Effector memory CD4-positive, alpha-beta T cell (primary cell): ENCODE measurements at regions not wholly inside any gene's neighbourhood (a gene's known extent, or its start where the extent isn't known, plus 50 kb on each side); places are given as distances from the start of the nearest gene placed in this dataset.

Source experiments
- DNase-seq, 3 donors: peaks; one replicate each; pipeline ENCODE4 v3.0.0-alpha.2; 2020
- H3K27ac ChIP-seq: 2 replicates; pipeline ENCODE4 v1.7.0; 2013; ENCODE audit warnings: mild to moderate bottlenecking, low read length, moderate library complexity; ENCODE audit not compliant: insufficient read depth, poor library complexity, severe bottlenecking
- H3K27me3 ChIP-seq: replicated peaks from 2 replicates; pipeline ENCODE4 v1.7.0; 2013; ENCODE audit warnings: mild to moderate bottlenecking, low read length; ENCODE audit not compliant: insufficient read depth, control insufficient read depth, poor library complexity, severe bottlenecking
- H3K36me3 ChIP-seq: 2 replicates; pipeline ENCODE4 v1.7.0; 2013; ENCODE audit warnings: mild to moderate bottlenecking, low read length, moderate library complexity; ENCODE audit not compliant: control insufficient read depth, insufficient read depth
- H3K4me1 ChIP-seq: 2 replicates; pipeline ENCODE4 v1.7.0; 2013; ENCODE audit warnings: low read length, mild to moderate bottlenecking; ENCODE audit not compliant: control insufficient read depth, insufficient read depth, poor library complexity, severe bottlenecking
- H3K4me3 ChIP-seq: 2 replicates; pipeline ENCODE4 v1.7.0; 2013; ENCODE audit warnings: low read length, low read depth, mild to moderate bottlenecking; ENCODE audit not compliant: insufficient read depth, poor library complexity, severe bottlenecking
- H3K9me3 ChIP-seq: 2 replicates; pipeline ENCODE4 v1.7.0; 2013; ENCODE audit warnings: mild to moderate bottlenecking, low read length, moderate library complexity; ENCODE audit not compliant: control insufficient read depth

- no peaks in the 10 kb centered on the region for H3K27me3 ChIP-seq
- no peaks in the 10 kb centered on the region for H3K36me3 ChIP-seq
- no peak overlapping the region for H3K27ac ChIP-seq
- no peak for DNase-seq
- no peaks in the 10 kb centered on the region for H3K9me3 ChIP-seq
- no peaks in the 10 kb centered on the region for H3K4me1 ChIP-seq
- H3K4me3 ChIP-seq = no peak overlapping the region
Measured at GRCh38 chr4:100086766-100087431, 103.4 kb downstream of the DDIT4L start.

GRCh38 chr4:100084892-100085291, 105.4 kb downstream of the DDIT4L start:
- no peaks in the 10 kb centered on the region for H3K36me3 ChIP-seq
- no peak overlapping the region for H3K4me3 ChIP-seq
- DNase-seq = no peak
- H3K27me3 ChIP-seq = no peaks in the 10 kb centered on the region
- H3K27ac ChIP-seq = no peak overlapping the region
- no peaks in the 10 kb centered on the region for H3K4me1 ChIP-seq
- no peaks in the 10 kb centered on the region for H3K9me3 ChIP-seq

GRCh38 chr4:100083289-100083688, 107.0 kb downstream of the DDIT4L start:
- H3K36me3 ChIP-seq = no peaks in the 10 kb centered on the region
- H3K9me3 ChIP-seq = no peaks in the 10 kb centered on the region
- no peaks in the 10 kb centered on the region for H3K27me3 ChIP-seq
- DNase-seq = no peak
- no peak overlapping the region for H3K27ac ChIP-seq
- no peaks in the 10 kb centered on the region for H3K4me1 ChIP-seq
- H3K4me3 ChIP-seq = no peak overlapping the region

GRCh38 chr4:100082852-100083251, 107.4 kb downstream of the DDIT4L start:
- Histone ChIP-seq H3K36me3 (no peaks in the 10 kb centered on the region), H3K27ac (no peak overlapping the region), H3K4me3 (no peak overlapping the region), H3K27me3 (no peaks in the 10 kb centered on the region), H3K4me1 (no peaks in the 10 kb centered on the region), H3K9me3 (no peaks in the 10 kb centered on the region)
- no peak for DNase-seq

- no peaks in the 10 kb centered on the region for H3K9me3 ChIP-seq
- H3K36me3 ChIP-seq = no peaks in the 10 kb centered on the region
- H3K4me1 ChIP-seq = no peaks in the 10 kb centered on the region
- DNase-seq = no peak
- no peak overlapping the region for H3K27ac ChIP-seq
- no peaks in the 10 kb centered on the region for H3K27me3 ChIP-seq
- no peak overlapping the region for H3K4me3 ChIP-seq
Measured at GRCh38 chr4:100081491-100081890, 108.8 kb downstream of the DDIT4L start.

- H3K9me3 ChIP-seq = no peaks in the 10 kb centered on the region
- DNase-seq = no peak
- no peaks in the 10 kb centered on the region for H3K36me3 ChIP-seq
- H3K4me3 ChIP-seq = no peak overlapping the region
- H3K27ac ChIP-seq = no peak overlapping the region
- H3K27me3 ChIP-seq = no peaks in the 10 kb centered on the region
- no peaks in the 10 kb centered on the region for H3K4me1 ChIP-seq
Measured at GRCh38 chr4:100079264-100079663, 111.0 kb downstream of the DDIT4L start.

GRCh38 chr4:100076753-100077152, 113.5 kb downstream of the DDIT4L start:
- no peak for DNase-seq
- Histone ChIP-seq H3K4me3 (no peak overlapping the region), H3K9me3 (no peaks in the 10 kb centered on the region), H3K27ac (no peak overlapping the region), H3K4me1 (no peaks in the 10 kb centered on the region), H3K36me3 (no peaks in the 10 kb centered on the region), H3K27me3 (no peaks in the 10 kb centered on the region)

- Histone ChIP-seq H3K27ac (no peak overlapping the region), H3K4me1 (no peaks in the 10 kb centered on the region), H3K9me3 (no peaks in the 10 kb centered on the region), H3K36me3 (no peaks in the 10 kb centered on the region), H3K4me3 (no peak overlapping the region), H3K27me3 (no peaks in the 10 kb centered on the region)
- no peak for DNase-seq
Measured at GRCh38 chr4:100075486-100076270, 114.6 kb downstream of the DDIT4L start.

- DNase-seq = no peak
- H3K27me3 ChIP-seq = no peaks in the 10 kb centered on the region
Measured at GRCh38 chr4:100075056-100075455, 115.2 kb downstream of the DDIT4L start.

GRCh38 chr4:100071506-100071905, 118.8 kb downstream of the DDIT4L start:
- no peaks in the 10 kb centered on the region for H3K36me3 ChIP-seq
- no peak for DNase-seq

More at GRCh38 chr4:100075056-100075455, 115.2 kb downstream of the DDIT4L start:
- Histone ChIP-seq H3K27ac (no peak overlapping the region), H3K4me3 (no peak overlapping the region), H3K4me1 (no peaks in the 10 kb centered on the region), H3K9me3 (no peaks in the 10 kb centered on the region), H3K36me3 (no peaks in the 10 kb centered on the region)

More at GRCh38 chr4:100071506-100071905, 118.8 kb downstream of the DDIT4L start:
- Histone ChIP-seq H3K27ac (no peak overlapping the region), H3K9me3 (no peaks in the 10 kb centered on the region), H3K27me3 (peaks cover 8% of the 10 kb centered on the region), H3K4me1 (no peaks in the 10 kb centered on the region), H3K4me3 (no peak overlapping the region)
